Germinal center (tissue), 1 donor: ENCODE measurements at regions not wholly inside any gene's neighbourhood (a gene's known extent, or its start where the extent isn't known, plus 50 kb on each side); places are given as distances from the start of the nearest gene placed in this dataset.
"Not testable (repeated sequence)": the region's sequence is repeated elsewhere in the genome, so short reads cannot be mapped to it uniquely, and the experiment has no call there.

Source experiments
- DNase-seq: peaks from one replicate; pipeline ENCODE4 v3.0.0; 2012; ENCODE audit warnings: mixed read lengths, low spot score

DNA sequence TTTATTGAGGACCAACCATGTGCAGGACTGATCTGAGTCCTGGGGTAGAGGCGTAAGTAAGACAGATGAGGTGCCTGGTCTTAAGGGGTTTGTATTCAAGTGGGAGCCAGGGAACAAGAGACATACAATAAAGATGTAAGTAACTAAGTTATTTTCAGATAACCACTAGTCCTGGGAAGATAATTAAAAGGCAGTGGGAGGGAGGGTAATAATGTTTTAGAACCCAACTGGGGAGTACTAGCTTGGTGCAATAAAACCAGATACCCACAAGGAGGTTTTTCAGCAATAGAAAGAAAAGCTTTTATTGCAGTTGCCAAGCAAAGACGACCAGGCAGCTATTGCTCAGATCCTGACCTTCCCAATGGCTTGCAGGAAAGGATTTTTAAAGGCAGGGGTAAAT lies 893.7 kb downstream of the UQCRFS1 start:
- DNase-seq: no peak

DNA sequence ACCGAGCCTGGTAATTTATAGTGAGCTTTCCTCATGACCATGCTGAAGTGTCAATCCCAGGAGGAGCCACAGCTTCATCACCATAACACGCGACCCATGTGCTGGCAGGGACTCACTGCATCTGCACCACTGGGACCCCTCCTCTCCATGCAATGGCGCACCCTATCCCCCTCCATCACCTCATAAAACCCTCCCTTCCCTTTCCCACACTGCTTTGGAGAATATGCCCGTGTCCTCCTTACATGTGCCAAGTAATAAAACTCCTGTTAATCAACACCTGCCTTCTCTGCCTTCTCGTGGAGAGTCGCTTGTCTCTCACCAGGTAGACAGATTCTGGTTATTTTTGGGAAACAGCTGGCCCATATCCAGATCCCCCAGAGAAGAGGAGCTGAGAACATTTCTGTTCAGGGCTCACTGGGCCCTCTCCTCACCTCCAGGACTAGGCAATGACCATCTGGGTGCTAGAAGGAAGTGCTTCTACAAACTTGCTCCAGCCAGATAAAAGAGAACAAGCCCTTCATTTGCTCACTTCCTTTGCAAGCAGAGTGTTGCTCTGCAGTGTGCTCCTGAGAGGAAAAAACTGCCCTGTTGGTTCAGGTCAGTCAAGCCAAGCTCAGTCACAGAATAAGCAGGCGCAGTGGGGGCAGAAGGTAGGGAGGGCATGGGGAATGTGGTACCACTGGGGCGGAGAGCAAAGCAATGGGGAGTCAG lies 894.3 kb downstream of the UQCRFS1 start:
- no peak for DNase-seq

DNA sequence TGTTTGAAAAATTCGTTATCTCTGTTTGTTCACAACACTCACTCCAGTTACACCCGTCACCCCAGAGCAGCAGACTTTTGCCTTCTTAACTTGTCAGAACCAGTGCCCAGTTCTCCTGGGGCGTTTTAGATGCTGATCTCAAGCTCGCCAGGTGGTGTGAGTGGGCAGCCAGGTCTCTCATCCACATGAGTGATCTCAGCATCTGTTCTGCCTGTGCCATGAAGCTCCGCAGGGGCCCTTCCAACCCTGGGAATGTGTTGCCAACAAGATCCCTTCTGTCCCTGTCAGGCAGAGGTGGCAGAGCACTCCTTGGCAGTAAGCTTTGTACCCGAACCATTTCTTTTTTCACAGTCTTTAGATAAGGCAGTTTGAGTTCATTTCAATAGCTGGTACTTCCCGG lies 896.5 kb downstream of the UQCRFS1 start:
- no peak for DNase-seq

- no peak for DNase-seq
Observed at GRCh38 chr19:28314756-28315155, 898.2 kb downstream of the UQCRFS1 start.

- no peak for DNase-seq
Observed at GRCh38 chr19:28314287-28314686, 898.7 kb downstream of the UQCRFS1 start.

DNA sequence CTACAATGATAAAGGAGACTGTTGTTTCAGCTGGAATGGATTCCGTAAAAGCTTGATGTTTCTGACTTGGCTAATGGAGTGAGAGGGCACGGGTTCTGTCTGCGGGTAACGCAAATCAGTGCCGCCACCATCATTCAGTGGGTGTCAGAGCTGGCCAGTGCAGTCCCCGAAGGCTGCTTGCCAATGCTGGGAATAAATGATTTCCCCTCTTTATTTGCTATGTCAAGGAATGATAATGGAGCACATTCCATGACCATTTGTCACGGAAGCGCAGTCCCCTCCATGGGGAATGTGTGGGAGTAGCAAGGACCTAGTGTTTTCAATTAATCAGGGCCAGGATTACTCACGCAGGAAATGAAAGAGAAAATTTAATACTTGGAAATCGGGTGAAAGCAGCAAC lies 899.3 kb downstream of the UQCRFS1 start:
- no peak for DNase-seq

DNA sequence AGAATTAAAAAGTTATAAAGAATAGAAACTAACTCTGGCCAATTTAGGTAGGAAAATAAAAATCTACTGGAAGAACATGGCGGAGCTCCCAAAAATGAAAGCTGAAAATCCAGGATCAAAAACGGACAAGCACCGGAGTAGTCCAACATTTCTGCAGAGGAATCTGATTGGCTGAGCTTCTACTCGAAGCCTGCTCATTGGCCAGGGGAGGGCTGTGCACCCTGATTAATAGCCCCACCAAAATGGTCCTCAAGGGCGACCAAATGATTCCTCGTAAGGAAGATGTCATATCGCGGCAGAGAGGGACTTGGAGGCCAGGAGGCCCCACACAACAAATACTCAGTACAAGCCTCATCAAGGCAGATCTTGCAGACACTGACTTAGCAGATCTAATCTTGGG lies 900.7 kb downstream of the UQCRFS1 start:
- no peak for DNase-seq

DNA sequence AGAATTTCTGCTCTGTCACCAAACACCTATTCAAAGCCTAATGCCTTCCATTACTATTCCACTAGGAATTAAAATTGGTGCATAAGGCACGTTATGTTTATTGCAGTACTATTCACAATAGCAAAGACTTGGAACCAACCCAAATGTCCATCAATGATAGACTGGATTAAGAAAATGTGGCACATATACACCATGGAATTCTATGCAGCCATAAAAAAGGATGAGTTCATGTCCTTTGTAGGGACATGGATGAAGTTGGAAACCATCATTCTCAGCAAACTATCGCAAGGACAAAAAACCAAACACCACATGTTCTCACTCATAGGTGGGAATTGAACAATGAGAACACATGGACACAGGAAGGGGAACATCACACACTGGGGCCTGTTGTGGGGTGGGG lies 902.1 kb downstream of the UQCRFS1 start:
- DNase-seq: not testable (repeated sequence)

GRCh38 chr19:28309070-28309469 lies 903.9 kb downstream of the UQCRFS1 start:
- no peak for DNase-seq

DNA sequence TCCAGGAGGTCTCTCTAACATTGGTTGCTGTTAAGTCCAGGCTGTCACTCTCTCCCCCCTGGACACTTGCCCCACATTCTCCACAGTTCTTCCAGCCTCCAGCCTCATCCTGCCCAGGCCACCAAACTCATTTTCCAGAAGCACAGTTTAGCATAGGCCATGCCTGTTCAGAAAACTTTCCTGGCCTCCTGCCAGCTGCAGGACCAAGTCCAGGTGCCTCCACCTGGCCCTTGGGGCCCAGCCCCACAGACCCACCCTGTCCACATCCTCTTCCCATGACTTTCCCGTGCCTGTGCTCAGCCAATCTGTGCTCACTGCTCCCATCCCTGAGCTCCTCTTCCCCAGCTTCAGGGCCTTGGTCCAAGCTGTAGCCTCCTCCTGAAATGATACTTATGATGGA lies 905.0 kb downstream of the UQCRFS1 start:
- DNase-seq: no peak

- DNase-seq: no peak
Observed at GRCh38 chr19:28307487-28307886, 905.5 kb downstream of the UQCRFS1 start.

GRCh38 chr19:28305513-28305912 lies 907.4 kb downstream of the UQCRFS1 start:
- DNase-seq: no peak

GRCh38 chr19:28303502-28303901 lies 909.4 kb downstream of the UQCRFS1 start:
- DNase-seq: no peak

GRCh38 chr19:28301961-28302360 lies 911.0 kb downstream of the UQCRFS1 start:
- DNase-seq: no peak

- no peak for DNase-seq
Observed at GRCh38 chr19:28301463-28301862, 911.5 kb downstream of the UQCRFS1 start.

DNA sequence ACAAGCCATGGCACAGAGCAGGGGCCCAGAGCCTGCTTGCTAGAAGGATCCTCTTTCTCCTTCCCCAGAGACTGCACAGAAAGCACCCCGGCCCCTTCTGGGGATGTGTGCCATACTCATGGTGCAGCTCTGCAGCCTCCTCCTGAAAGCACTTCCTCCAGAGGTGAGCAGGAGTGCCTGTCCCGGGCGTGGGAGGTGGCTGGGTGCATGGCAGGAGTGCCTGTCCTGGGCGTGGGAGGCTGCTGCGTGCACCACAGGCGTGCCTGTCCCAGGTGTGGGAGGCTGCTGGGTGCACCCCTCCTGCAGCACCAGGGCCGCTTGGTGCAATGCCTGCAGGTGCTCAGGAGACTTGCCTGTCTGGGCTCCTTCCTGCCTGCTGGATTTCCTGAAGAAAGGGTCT lies 913.3 kb downstream of the UQCRFS1 start:
- no peak for DNase-seq

DNA sequence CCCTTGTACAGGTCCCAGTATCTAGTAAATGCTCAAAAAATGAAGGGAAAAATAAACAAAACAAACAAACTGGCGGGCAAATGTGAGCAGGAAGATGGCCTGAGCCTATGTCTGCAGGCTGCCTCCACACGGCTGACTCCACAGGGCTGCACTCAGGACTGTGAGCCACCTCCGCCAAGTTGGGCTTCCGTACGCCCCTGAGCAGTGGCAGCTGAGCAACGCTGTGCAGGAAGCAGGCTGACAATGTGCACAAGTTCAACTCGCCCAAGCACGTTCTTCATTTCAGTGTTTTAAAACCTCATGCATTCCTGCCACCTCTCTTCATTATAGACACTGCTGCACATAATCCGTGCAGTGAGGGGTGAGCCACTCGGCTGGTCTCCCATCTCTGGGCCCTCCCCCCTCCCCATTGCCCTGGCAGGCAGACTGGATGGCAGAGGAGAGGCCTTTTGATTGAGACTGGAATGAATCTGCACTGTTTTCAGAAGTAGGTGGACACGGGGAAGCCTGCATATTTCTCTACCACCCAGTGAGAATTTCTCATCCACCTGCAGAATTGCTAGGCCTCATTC lies 915.3 kb downstream of the UQCRFS1 start:
- DNase-seq: no peak

- no peak for DNase-seq
Observed at GRCh38 chr19:28297036-28297435, 915.9 kb downstream of the UQCRFS1 start.

DNA sequence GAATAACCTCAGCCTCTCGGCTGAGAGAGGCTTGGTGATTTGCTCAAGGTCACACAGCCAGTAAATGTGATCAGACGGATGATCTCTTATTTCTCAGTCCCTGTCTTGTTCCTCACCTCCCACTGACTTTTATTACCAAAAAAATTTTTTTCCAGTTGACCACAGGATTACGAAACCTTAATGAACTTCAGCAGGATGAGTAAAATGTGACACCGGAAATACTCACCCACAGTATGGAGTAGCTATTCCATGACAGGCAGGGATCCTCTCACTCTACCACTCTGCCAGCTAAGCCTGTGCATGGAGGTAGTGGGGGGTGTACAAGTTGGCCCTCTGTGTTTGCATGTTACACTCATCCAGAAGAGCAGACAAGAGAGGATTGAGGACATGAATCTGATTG lies 916.4 kb downstream of the UQCRFS1 start:
- no peak for DNase-seq

DNA sequence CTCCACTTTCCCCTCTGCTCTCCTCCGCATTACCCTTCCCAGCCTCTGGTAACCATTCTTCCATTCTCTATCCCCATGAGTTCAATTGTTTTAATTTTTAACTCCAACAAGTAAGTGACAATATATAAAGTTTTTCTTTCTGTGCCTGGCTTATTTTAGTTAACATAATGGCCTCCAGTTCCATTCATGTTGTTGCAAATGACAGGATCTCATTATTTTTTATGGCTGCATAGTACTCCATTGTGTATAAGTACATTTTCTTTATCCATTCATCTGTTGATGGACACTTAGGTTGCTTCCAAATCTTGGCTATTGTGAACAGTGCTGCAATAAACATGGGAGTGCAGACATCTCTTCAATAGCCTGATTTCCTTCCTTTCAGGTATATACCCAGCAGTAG lies 918.0 kb downstream of the UQCRFS1 start:
- not testable (repeated sequence) for DNase-seq

- DNase-seq: no peak
Observed at GRCh38 chr19:28294395-28294794, 918.6 kb downstream of the UQCRFS1 start.

DNA sequence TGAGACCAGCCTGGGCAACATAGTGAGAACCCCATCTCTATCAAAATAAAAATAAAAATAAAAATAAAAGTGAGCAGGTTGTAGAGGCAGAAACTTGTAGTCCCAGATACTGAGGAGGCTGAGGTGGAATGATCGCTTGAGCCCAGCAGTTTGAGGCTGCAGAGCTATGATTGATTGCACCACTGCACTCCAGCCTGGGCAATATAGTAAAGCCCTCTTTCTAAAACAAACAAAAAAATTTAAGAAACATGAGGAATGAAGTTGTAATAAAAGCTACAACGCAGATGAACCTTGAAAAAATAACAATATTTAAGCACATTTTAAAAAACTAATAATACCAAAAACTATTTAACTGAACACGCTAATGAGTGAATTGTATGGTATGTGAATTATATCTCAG lies 919.3 kb downstream of the UQCRFS1 start:
- DNase-seq: no peak

GRCh38 chr19:28292822-28293500 lies 920.0 kb downstream of the UQCRFS1 start:
- DNase-seq: no peak

DNA sequence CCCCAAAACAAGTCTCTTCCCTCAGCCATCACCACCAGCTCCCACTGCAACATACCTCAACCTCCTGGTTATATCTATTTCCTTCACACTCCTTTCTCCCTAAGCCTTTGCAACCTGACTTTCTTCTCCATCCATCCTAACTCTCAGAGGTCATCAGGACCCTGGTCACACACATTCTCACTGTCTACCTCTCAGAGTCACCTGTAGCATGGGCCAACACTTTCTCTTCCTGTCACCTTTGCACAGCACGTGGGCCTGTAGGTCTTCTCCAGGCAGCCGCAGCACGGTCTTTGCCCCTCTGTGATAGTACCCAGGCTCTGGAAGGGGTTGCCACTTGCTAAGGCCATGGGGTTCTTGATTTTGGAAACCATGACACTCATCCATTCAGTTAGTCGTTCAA lies 921.1 kb downstream of the UQCRFS1 start:
- no peak for DNase-seq
